PC-9 (cell line): ENCODE measurements at regions not wholly inside any gene's neighbourhood (a gene's known extent, or its start where the extent isn't known, plus 50 kb on each side); places are given as distances from the start of the nearest gene placed in this dataset.

Experiments used
- EZH2 ChIP-seq: fragments of 200-600 bp; sonication (generic); IDR thresholded peaks from 2 replicates; pipeline ENCODE4 v1.8.0; 2017; ENCODE audit warnings: antibody characterized with exemption, low read depth
- TF ChIP-seq, protein P1 (sequence below): fragments of 200-600 bp; sonication (generic); conservative IDR thresholded peaks from 2 replicates; pipeline ENCODE4 v1.6.1; 2017; ENCODE audit warnings: mixed run types, antibody characterized with exemption, mild to moderate bottlenecking, moderate library complexity

DNA sequence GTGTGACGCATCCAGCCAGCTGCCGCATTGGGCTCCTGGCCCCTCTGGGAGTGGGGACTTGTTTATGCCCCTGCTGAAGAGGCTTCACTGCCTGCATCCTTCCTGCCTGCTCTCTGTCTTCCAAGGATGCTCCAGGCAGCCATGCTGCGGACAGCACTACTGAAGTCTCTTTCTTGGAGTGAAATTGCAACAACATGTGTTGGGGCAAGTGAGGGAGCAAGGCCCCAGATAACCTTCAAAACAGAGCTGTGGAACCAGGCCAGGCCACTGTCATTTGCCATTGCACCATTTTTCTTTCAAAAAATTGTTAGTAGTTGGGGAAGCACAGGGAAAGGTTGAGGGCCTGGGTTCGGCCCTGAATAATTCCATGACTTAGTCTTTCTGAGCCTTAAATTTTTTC, 169.6 kb upstream of the ADRA1B start:
- TF ChIP-seq, protein P1, sequence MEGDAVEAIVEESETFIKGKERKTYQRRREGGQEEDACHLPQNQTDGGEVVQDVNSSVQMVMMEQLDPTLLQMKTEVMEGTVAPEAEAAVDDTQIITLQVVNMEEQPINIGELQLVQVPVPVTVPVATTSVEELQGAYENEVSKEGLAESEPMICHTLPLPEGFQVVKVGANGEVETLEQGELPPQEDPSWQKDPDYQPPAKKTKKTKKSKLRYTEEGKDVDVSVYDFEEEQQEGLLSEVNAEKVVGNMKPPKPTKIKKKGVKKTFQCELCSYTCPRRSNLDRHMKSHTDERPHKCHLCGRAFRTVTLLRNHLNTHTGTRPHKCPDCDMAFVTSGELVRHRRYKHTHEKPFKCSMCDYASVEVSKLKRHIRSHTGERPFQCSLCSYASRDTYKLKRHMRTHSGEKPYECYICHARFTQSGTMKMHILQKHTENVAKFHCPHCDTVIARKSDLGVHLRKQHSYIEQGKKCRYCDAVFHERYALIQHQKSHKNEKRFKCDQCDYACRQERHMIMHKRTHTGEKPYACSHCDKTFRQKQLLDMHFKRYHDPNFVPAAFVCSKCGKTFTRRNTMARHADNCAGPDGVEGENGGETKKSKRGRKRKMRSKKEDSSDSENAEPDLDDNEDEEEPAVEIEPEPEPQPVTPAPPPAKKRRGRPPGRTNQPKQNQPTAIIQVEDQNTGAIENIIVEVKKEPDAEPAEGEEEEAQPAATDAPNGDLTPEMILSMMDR = no peak
- no peak for TF ChIP-seq EZH2
